WTC11 (cell line): ENCODE measurements at regions not wholly inside any gene's neighbourhood (a gene's known extent, or its start where the extent isn't known, plus 50 kb on each side); places are given as distances from the start of the nearest gene placed in this dataset.

Experiments
- ATAC-seq: fragments of 200-7000 bp; cut with Tn5 transposase; 2 replicates; pipeline ENCODE4 v1.10.0; 2021; ENCODE audit warnings: mild to moderate bottlenecking, moderate library complexity
- CTCF ChIA-PET: fragments of 300-600 bp; sonication (Branson Sonifier 250); formaldehyde crosslinking; loops from one replicate; lab custom pipeline; 2021; ENCODE audit warnings: antibody characterized with exemption; lab: Charles Lee
- POLR2A ChIA-PET: fragments of 350-600 bp; sonication (Branson Sonifier 250); formaldehyde crosslinking; loops from one replicate; lab custom pipeline; 2021; ENCODE audit warnings: antibody characterized with exemption; lab: Charles Lee
- DNase-seq: peaks from one replicate; pipeline ENCODE4 v3.0.0; 2021; ENCODE audit warnings: low spot score
- H3K27ac Mint-ChIP-seq: 2 replicates; pipeline ENCODE4 v1.8.0; 2021; ENCODE audit warnings: mixed read lengths
- H3K27me3 Mint-ChIP-seq: 2 replicates; pipeline ENCODE4 v1.8.0; 2021; ENCODE audit warnings: low read depth, mild to moderate bottlenecking, moderate library complexity, mixed read lengths
- H3K36me3 Mint-ChIP-seq: 2 replicates; pipeline ENCODE4 v1.8.0; 2021; ENCODE audit warnings: mixed read lengths
- H3K4me1 Mint-ChIP-seq: 2 replicates; pipeline ENCODE4 v1.8.0; 2022; ENCODE audit warnings: mixed read lengths
- H3K4me3 Mint-ChIP-seq: 2 replicates; pipeline ENCODE4 v1.8.0; 2021; ENCODE audit warnings: mild to moderate bottlenecking, moderate library complexity, mixed read lengths
- H3K9me3 Mint-ChIP-seq: 2 replicates; pipeline ENCODE4 v1.8.0; 2021; ENCODE audit warnings: mixed read lengths
- ATF1 ChIP-seq: sonication (generic); formaldehyde crosslinking; IDR thresholded peaks from 2 replicates; pipeline ENCODE4 v1.8.1; 2023; ENCODE audit warnings: mild to moderate bottlenecking, moderate library complexity, missing genetic modification reagents
- ATF2 ChIP-seq: sonication (generic); formaldehyde crosslinking; IDR thresholded peaks from 2 replicates; pipeline ENCODE4 v1.8.1; 2022; ENCODE audit warnings: low read depth, missing genetic modification reagents, borderline replicate concordance
- CDX4 ChIP-seq: fragments of 250-450 bp; sonication (Bioruptor Pico); IDR thresholded peaks from 2 replicates; pipeline ENCODE4 v1.9.0; 2021; ENCODE audit warnings: moderate library complexity, mild to moderate bottlenecking, inconsistent platforms, borderline replicate concordance
- E2F1 ChIP-seq: sonication (generic); formaldehyde crosslinking; IDR thresholded peaks from 2 replicates; pipeline ENCODE4 v1.8.0; 2022; ENCODE audit warnings: mild to moderate bottlenecking, missing genetic modification reagents
- E2F4 ChIP-seq: sonication (generic); formaldehyde crosslinking; IDR thresholded peaks from 2 replicates; pipeline ENCODE4 v1.8.1; 2022; ENCODE audit warnings: low read depth, mild to moderate bottlenecking, moderate library complexity, missing genetic modification reagents, borderline replicate concordance
- ESRRA ChIP-seq: sonication (generic); formaldehyde crosslinking; IDR thresholded peaks from 2 replicates; pipeline ENCODE4 v1.8.1; 2022; ENCODE audit warnings: mild to moderate bottlenecking, missing genetic modification reagents, borderline replicate concordance
- FOXP1 ChIP-seq: sonication (generic); formaldehyde crosslinking; IDR thresholded peaks from 2 replicates; pipeline ENCODE4 v1.8.0; 2022; ENCODE audit warnings: missing genetic modification reagents, mild to moderate bottlenecking, moderate library complexity, borderline replicate concordance
- FOXP4 ChIP-seq: sonication (generic); formaldehyde crosslinking; IDR thresholded peaks from 2 replicates; pipeline ENCODE4 v1.8.0; 2022; ENCODE audit warnings: mild to moderate bottlenecking, missing genetic modification reagents
- HMGXB4 ChIP-seq: sonication (generic); formaldehyde crosslinking; IDR thresholded peaks from 2 replicates; pipeline ENCODE4 v1.8.1; 2023; ENCODE audit warnings: mild to moderate bottlenecking, moderate library complexity, missing genetic modification reagents
- IRF1 ChIP-seq: sonication (generic); formaldehyde crosslinking; IDR thresholded peaks from 2 replicates; pipeline ENCODE4 v1.8.0; 2023; ENCODE audit warnings: missing genetic modification reagents
- MAX ChIP-seq: sonication (generic); formaldehyde crosslinking; IDR thresholded peaks from 2 replicates; pipeline ENCODE4 v1.8.0; 2022; ENCODE audit warnings: mild to moderate bottlenecking, missing genetic modification reagents
- MXD4 ChIP-seq: fragments of 250-450 bp; sonication (Bioruptor Pico); IDR thresholded peaks from 2 replicates; pipeline ENCODE4 v1.8.0; 2021; ENCODE audit warnings: mild to moderate bottlenecking, moderate library complexity, borderline replicate concordance
- NFE2L1 ChIP-seq: sonication (generic); formaldehyde crosslinking; IDR thresholded peaks from 2 replicates; pipeline ENCODE4 v1.8.1; 2023; ENCODE audit warnings: missing genetic modification reagents
- NR1H2 ChIP-seq: sonication (generic); formaldehyde crosslinking; IDR thresholded peaks from 2 replicates; pipeline ENCODE4 v1.9.0; 2021; ENCODE audit warnings: mild to moderate bottlenecking, moderate library complexity, missing genetic modification reagents
- RELA ChIP-seq: sonication (generic); formaldehyde crosslinking; IDR thresholded peaks from 2 replicates; pipeline ENCODE4 v1.8.1; 2022; ENCODE audit warnings: missing genetic modification reagents, mild to moderate bottlenecking, borderline replicate concordance
- TP53 ChIP-seq: sonication (generic); formaldehyde crosslinking; IDR thresholded peaks from 2 replicates; pipeline ENCODE4 v1.8.1; 2023; ENCODE audit warnings: mild to moderate bottlenecking, missing genetic modification reagents
- ZNF138 ChIP-seq: sonication (generic); formaldehyde crosslinking; conservative IDR thresholded peaks from 2 replicates; pipeline ENCODE4 v1.8.1; 2022; ENCODE audit warnings: mild to moderate bottlenecking, moderate library complexity, missing genetic modification reagents
- ZNF219 ChIP-seq: sonication (generic); formaldehyde crosslinking; IDR thresholded peaks from 2 replicates; pipeline ENCODE4 v1.8.0; 2023; ENCODE audit warnings: missing genetic modification reagents, mild to moderate bottlenecking, borderline replicate concordance
- ZNF232 ChIP-seq: sonication (generic); formaldehyde crosslinking; IDR thresholded peaks from 2 replicates; pipeline ENCODE4 v1.8.0; 2022; ENCODE audit warnings: mild to moderate bottlenecking, missing genetic modification reagents
- ZNF317 ChIP-seq: sonication (generic); formaldehyde crosslinking; IDR thresholded peaks from 2 replicates; pipeline ENCODE4 v1.8.1; 2023; ENCODE audit warnings: low read depth, mild to moderate bottlenecking, moderate library complexity, missing genetic modification reagents, borderline replicate concordance
- ZNF396 ChIP-seq: fragments of 250-450 bp; sonication (Bioruptor Pico); IDR thresholded peaks from 2 replicates; pipeline ENCODE4 v1.8.0; 2021; ENCODE audit warnings: mild to moderate bottlenecking, moderate library complexity, borderline replicate concordance
- ZNF671 ChIP-seq: fragments of 250-450 bp; sonication (Bioruptor Pico); IDR thresholded peaks from 2 replicates; pipeline ENCODE4 v1.8.0; 2021; ENCODE audit warnings: mild to moderate bottlenecking

- POLR2A ChIA-PET: no interaction called here
- Mint-ChIP-seq H3K4me1 (peaks cover 19% of the 10 kb centered on the region), H3K9me3 (peaks cover 9% of the 10 kb centered on the region; the same call in 1 of the 2 replicates), H3K4me3 (no peak overlapping the region), H3K27me3 (no peaks in the 10 kb centered on the region)
- DNase-seq (no peak), ATAC-seq (no peak)
- TF ChIP-seq IRF1 (CRISPR knock-in tag) (no peak), ZNF232 (no peak)
- TF ChIP-seq, all 79 proteins: peak for 0
- Mint-ChIP-seq H3K27ac (no peak overlapping the region), H3K36me3 (0 out of 2 replicates have a peak, but pooled peaks cover 3% of the 10 kb centered on the region)
- CTCF ChIA-PET: no interaction called here
Observed at GRCh38 chr5:125402787-125403186, 656.3 kb upstream of the ZNF608 start.

- 0 out of 2 replicates have a peak, but pooled peaks cover 3% of the 10 kb centered on the region for H3K36me3 Mint-ChIP-seq
- H3K9me3 Mint-ChIP-seq: peaks cover 9% of the 10 kb centered on the region; the same call in 1 of the 2 replicates
- DNase-seq: no peak
- no peak overlapping the region for H3K4me3 Mint-ChIP-seq
- no peaks in the 10 kb centered on the region for H3K27me3 Mint-ChIP-seq
- H3K4me1 Mint-ChIP-seq: peaks cover 28% of the 10 kb centered on the region
- ChIA-PET CTCF (no interaction called here), POLR2A (no interaction called here)
- no peak overlapping the region for H3K27ac Mint-ChIP-seq
- ATAC-seq: no peak
- TF ChIP-seq ZNF671: no peak
- TF ChIP-seq ZNF396 (CRISPR knock-in tag): no peak
- no peak for TF ChIP-seq ZNF317 (CRISPR knock-in tag)
- TF ChIP-seq MXD4 (CRISPR knock-in tag): no peak
- TF ChIP-seq ZNF219 (CRISPR knock-in tag): no peak
- no peak for TF ChIP-seq ESRRA (CRISPR knock-in tag)
Observed at GRCh38 chr5:125404056-125404455, 657.6 kb upstream of the ZNF608 start.

GRCh38 chr5:125408448-125409233 lies 662.2 kb upstream of the ZNF608 start:
- Mint-ChIP-seq H3K4me3 (no peak overlapping the region), H3K36me3 (0 out of 2 replicates have a peak, but pooled peaks cover 3% of the 10 kb centered on the region)
- ATAC-seq: no peak

More at GRCh38 chr5:125408448-125409233, 662.2 kb upstream of the ZNF608 start:
- ChIA-PET POLR2A (no interaction called here), CTCF (interaction anchor here (0.5 kb wide), 1 partner anchor 427 kb away, joined by 3 read pairs; no protein-coding TSS in a partner anchor)
- Mint-ChIP-seq H3K27ac (no peak overlapping the region), H3K4me1 (peaks cover 55% of the 10 kb centered on the region), H3K27me3 (no peaks in the 10 kb centered on the region), H3K9me3 (peaks cover 9% of the 10 kb centered on the region; the same call in 1 of the 2 replicates)
- DNase-seq: no peak
- no peak for TF ChIP-seq MAX (CRISPR knock-in tag)
- TF ChIP-seq ATF2: no peak
- TF ChIP-seq ATF1 (CRISPR knock-in tag): no peak
- TF ChIP-seq NFE2L1: no peak
- TF ChIP-seq HMGXB4 (CRISPR knock-in tag): no peak
- no peak for TF ChIP-seq E2F4 (CRISPR knock-in tag)
- no peak for TF ChIP-seq RELA (CRISPR knock-in tag)
- TF ChIP-seq E2F1 (CRISPR knock-in tag): no peak
- TF ChIP-seq NR1H2 (CRISPR knock-in tag): no peak
- no peak for TF ChIP-seq CDX4 (CRISPR knock-in tag)
- TF ChIP-seq TP53 (CRISPR knock-in tag): no peak
- no peak for TF ChIP-seq FOXP4 (CRISPR knock-in tag)
- TF ChIP-seq FOXP1 (CRISPR knock-in tag): no peak
- no peak for TF ChIP-seq ZNF138 (CRISPR knock-in tag)
